ENCODE measurements at regions not wholly inside any gene's neighbourhood (a gene's known extent, or its start where the extent isn't known, plus 50 kb on each side); places are given as distances from the start of the nearest gene placed in this dataset.

DNA sequence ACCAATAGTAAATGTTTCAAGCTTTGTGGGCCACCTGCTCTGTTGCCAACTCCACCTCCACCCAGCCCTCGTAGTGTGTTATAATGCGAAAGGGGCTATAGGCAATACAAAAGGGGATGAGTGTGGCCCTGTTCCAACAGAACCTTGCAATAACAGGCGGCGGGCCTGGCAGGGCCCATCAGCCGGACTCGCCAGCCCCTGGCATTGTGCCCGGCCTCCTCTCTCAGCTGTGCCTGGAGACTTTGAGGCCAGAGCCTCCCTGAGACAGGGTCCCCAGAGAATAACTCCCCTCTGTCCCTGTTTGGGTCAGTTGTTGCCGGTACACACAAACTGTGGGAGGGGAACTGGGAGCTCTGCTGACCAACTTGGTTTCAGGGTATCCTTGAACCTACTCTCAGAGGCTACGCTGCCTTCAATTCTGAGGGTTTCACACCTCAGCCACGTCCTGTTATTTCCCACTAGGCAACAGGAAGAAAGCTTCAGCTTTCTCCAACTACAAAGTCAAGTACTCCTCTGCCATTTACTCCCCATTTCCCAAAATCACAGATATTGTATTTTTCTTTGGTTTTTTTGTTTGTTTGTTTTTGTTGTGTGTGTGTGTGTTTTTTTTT, 58.0 kb upstream of the ZNF236 start:
- ChIA-PET CTCF (ENCODE audit: partially characterized antibody) (interaction anchor here (1.3 kb wide), 1 partner anchor 54 kb away, joined by 4 read pairs; no protein-coding TSS in a partner anchor), POLR2A (ENCODE audit: partially characterized antibody) (no interaction called here)
- whole genome bisulfite sequencing, 2 experiments (ENCODE audit: extremely low coverage in 1 of 2, insufficient coverage in 1 of 2, insufficient read length in 1 of 2, insufficient replicate concordance in 2 of 2, low coverage in 1 of 2, low lambda C conversion rate in 2 of 2, missing lambda C conversion rate in 1 of 2) = 85% methylated on average over 10 of the region's 10 CpGs; no CpG with 5 or more reads in 1 of the 2 experiments
- Histone ChIP-seq H3K18ac (ENCODE audit: extremely low read depth, low read length) (no peak overlapping the region; the same call in 1 of the 2 replicates), H2AFZ (ENCODE audit: low read length) (no peak overlapping the region), H3K4ac (replicated peaks; ENCODE audit: insufficient read length, low read depth, low read length) (no peak overlapping the region), H3K79me2 (ENCODE audit: control insufficient read depth in 1 of 2, insufficient read depth in 2 of 2, low read length in 2 of 2) (no peaks in the 10 kb centered on the region), H2BK15ac (ENCODE audit: low read length) (no peak overlapping the region), H3K4me1 (replicated peaks in 1 of 4; ENCODE audit: control insufficient read depth in 3 of 4, insufficient read depth in 4 of 4, low read length in 3 of 4) (peaks cover 0 to 2% (median 0%) of the 10 kb centered on the region in 4 experiments; a peak in 2 of 7 replicates), H3K27me3 (replicated peaks in 1 of 4; ENCODE audit: control insufficient read depth in 3 of 4, extremely low read depth in 1 of 4, insufficient read depth in 3 of 4, low read length in 3 of 4) (no peaks in the 10 kb centered on the region), H3K9ac (replicated peaks in 1 of 4; ENCODE audit: extremely low read depth in 1 of 4, low read depth in 3 of 4, low read length in 3 of 4) (no peak overlapping the region), H2BK5ac (ENCODE audit: low read depth, low read length) (no peak overlapping the region), H2BK12ac (ENCODE audit: low read depth, low read length) (no peak overlapping the region), H3K9me3 (ENCODE audit: insufficient read depth in 2 of 2, low read depth in 1 of 2, low read length in 1 of 2) (no peaks in the 10 kb centered on the region), H3K36me3 (ENCODE audit: control insufficient read depth in 2 of 4, insufficient read depth in 4 of 4, low read length in 3 of 4) (no peaks in the 10 kb centered on the region), H3K23ac (ENCODE audit: insufficient read length) (no peak overlapping the region), H2BK120ac (replicated peaks; ENCODE audit: low read depth, low read length) (no peak overlapping the region), H2AK5ac (ENCODE audit: low read depth, low read length) (no peak overlapping the region), H4K91ac (replicated peaks; ENCODE audit: insufficient read length, low read length) (no peak overlapping the region), H3K79me1 (ENCODE audit: low read depth, low read length) (no peaks in the 10 kb centered on the region), H3K4me2 (ENCODE audit: insufficient read depth in 1 of 2, low read depth in 2 of 2, low read length in 2 of 2) (no peak overlapping the region), H3K56ac (replicated peaks; ENCODE audit: insufficient read length, low read depth, low read length) (no peak overlapping the region), H4K8ac (ENCODE audit: extremely low read depth, insufficient read depth, low read length) (no peak overlapping the region; the same call in 1 of the 2 replicates), H3K4me3 (ENCODE audit: extremely low read depth in 1 of 4, insufficient read depth in 2 of 4, low read depth in 3 of 4, low read length in 4 of 4) (no peak overlapping the region), H3K27ac (ENCODE audit: low read depth, low read length) (no peak overlapping the region), H3K14ac (ENCODE audit: insufficient read length) (no peak overlapping the region), H4K5ac (ENCODE audit: insufficient read length, low read depth, low read length) (no peak overlapping the region), H4K20me1 (replicated peaks in 1 of 2; ENCODE audit: control insufficient read depth in 1 of 2, insufficient read depth in 2 of 2, low read length in 2 of 2) (no peaks in the 10 kb centered on the region), H3K23me2 (ENCODE audit: low read depth, low read length) (no peaks in the 10 kb centered on the region), H2BK20ac (ENCODE audit: low read length) (no peak overlapping the region)
- TF ChIP-seq MAFK (IDR thresholded peaks at IDR 0.05; ENCODE audit: low read depth, low read length) (no peak), JUN (IDR thresholded peaks at IDR 0.05; ENCODE audit: low read depth, low read length) (no peak)
- DNase-seq (ENCODE audit: low read depth in 1 of 2, low spot score in 2 of 2) (no peak), FAIRE-seq (no peak)

Data from H1 (cell line).